Activated effector memory CD4-positive, alpha-beta T cell treated with anti-CD3 and anti-CD28 coated beads, Interleukin-2, amount 50 U/mL, for 16 hours (primary cell): ENCODE measurements at regions not wholly inside any gene's neighbourhood (a gene's known extent, or its start where the extent isn't known, plus 50 kb on each side); places are given as distances from the start of the nearest gene placed in this dataset.

ENCODE experiments used
- DNase-seq: peaks from one replicate; pipeline ENCODE4 v3.0.0-alpha.2; 2020

- DNase-seq, result no peak
Observed at GRCh38 chr12:91959220-91959619, 186.4 kb downstream of the BTG1 start.

- DNase-seq, result no peak
Observed at GRCh38 chr12:91958816-91959215, 186.8 kb downstream of the BTG1 start.

GRCh38 chr12:91954747-91955146 lies 190.9 kb downstream of the BTG1 start:
- no peak for DNase-seq

GRCh38 chr12:91954326-91954725 lies 191.3 kb downstream of the BTG1 start:
- DNase-seq, result no peak

- no peak for DNase-seq
Observed at GRCh38 chr12:91952916-91953315, 192.7 kb downstream of the BTG1 start.

GRCh38 chr12:91951571-91951970 lies 194.1 kb downstream of the BTG1 start:
- DNase-seq, result no peak

- DNase-seq, result no peak
Observed at GRCh38 chr12:91948504-91948903, 197.1 kb downstream of the BTG1 start.

- DNase-seq, result no peak
Observed at GRCh38 chr12:91947459-91947858, 198.2 kb downstream of the BTG1 start.

GRCh38 chr12:91944637-91945036 lies 201.0 kb downstream of the BTG1 start:
- DNase-seq, result no peak

- no peak for DNase-seq
Observed at GRCh38 chr12:91940826-91941570, 204.6 kb downstream of the BTG1 start.

- DNase-seq, result no peak
Observed at GRCh38 chr12:91940322-91940721, 205.3 kb downstream of the BTG1 start.

GRCh38 chr12:91937706-91938105 lies 207.9 kb downstream of the BTG1 start:
- DNase-seq, result no peak

- no peak for DNase-seq
Observed at GRCh38 chr12:91937009-91937408, 208.6 kb downstream of the BTG1 start.

GRCh38 chr12:91935296-91935695 lies 210.3 kb downstream of the BTG1 start:
- DNase-seq, result no peak

- no peak for DNase-seq
Observed at GRCh38 chr12:91931111-91931510, 214.5 kb downstream of the BTG1 start.

GRCh38 chr12:91928501-91928900 lies 217.1 kb downstream of the BTG1 start:
- DNase-seq, result no peak

GRCh38 chr12:91926848-91927247 lies 218.8 kb downstream of the BTG1 start:
- no peak for DNase-seq

GRCh38 chr12:91924827-91925226 lies 220.8 kb downstream of the BTG1 start:
- no peak for DNase-seq

GRCh38 chr12:91923864-91924263 lies 221.8 kb downstream of the BTG1 start:
- DNase-seq, result no peak

GRCh38 chr12:91922674-91923073 lies 223.0 kb downstream of the BTG1 start:
- DNase-seq, result no peak

GRCh38 chr12:91922139-91922538 lies 223.5 kb downstream of the BTG1 start:
- DNase-seq, result no peak

GRCh38 chr12:91921555-91921954 lies 224.1 kb downstream of the BTG1 start:
- no peak for DNase-seq

- DNase-seq, result no peak
Observed at GRCh38 chr12:91920741-91921140, 224.9 kb downstream of the BTG1 start.

- DNase-seq, result no peak
Observed at GRCh38 chr12:91920276-91920675, 225.4 kb downstream of the BTG1 start.

- DNase-seq, result no peak
Observed at GRCh38 chr12:91918431-91918830, 227.2 kb downstream of the BTG1 start.
